ENCODE measurements at regions not wholly inside any gene's neighbourhood (a gene's known extent, or its start where the extent isn't known, plus 50 kb on each side); places are given as distances from the start of the nearest gene placed in this dataset.

DNA sequence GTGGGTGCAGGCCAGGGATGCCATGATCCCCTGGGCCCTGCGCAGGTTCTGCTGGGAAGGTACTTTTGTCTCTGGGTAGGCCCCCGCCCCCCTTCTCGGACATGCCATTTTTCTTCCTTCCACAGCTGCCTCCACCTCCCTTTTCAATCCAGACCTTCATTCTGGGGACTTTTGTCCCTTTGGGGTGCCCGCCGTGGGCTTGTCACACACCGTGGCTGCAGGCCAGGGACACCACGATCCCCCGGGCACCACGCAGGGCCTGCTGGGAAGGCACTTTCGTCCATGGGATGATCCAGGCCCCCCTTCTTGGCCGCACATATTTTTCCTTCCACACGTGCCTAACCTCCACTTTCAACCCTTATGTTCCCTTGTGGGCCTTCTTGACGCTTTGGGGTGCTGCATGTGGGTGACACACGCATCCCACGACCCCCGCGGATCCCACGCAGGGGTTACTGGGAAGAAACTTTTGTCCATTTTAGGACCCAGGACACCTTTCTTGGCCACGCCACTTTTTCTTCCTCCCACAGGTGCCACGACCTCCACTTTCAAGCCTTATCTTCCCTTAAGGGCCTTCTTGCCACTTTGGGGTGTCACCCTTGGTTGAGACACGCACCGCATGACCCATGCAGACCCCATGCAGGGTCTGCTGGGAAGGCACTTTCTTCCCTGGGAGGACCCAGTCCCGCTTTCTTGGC is 272.5 kb downstream of the ALG10 start:
- Histone ChIP-seq H3K9ac (ENCODE audit: low read depth in 1 of 3, low read length in 3 of 3) (no peak overlapping the region), H3K36me3 (ENCODE audit: control insufficient read depth in 3 of 3, insufficient read depth in 3 of 3, low read length in 3 of 3) (no peaks in the 10 kb centered on the region), H3K27ac (ENCODE audit: low read depth, low read length) (no peak overlapping the region), H3K9me3 (ENCODE audit: control insufficient read depth in 3 of 3, low read length in 3 of 3) (peaks cover 0 to 3% (median 0%) of the 10 kb centered on the region in 3 donors), H3K4me3 (ENCODE audit: low read length in 3 of 3) (no peak overlapping the region), H3K27me3 (ENCODE audit: control insufficient read depth in 3 of 3, insufficient read depth in 3 of 3, low read length in 3 of 3) (no peaks in the 10 kb centered on the region), H3K4me1 (ENCODE audit: control insufficient read depth in 3 of 3, insufficient read depth in 3 of 3, low read length in 3 of 3) (no peaks in the 10 kb centered on the region)

DNA sequence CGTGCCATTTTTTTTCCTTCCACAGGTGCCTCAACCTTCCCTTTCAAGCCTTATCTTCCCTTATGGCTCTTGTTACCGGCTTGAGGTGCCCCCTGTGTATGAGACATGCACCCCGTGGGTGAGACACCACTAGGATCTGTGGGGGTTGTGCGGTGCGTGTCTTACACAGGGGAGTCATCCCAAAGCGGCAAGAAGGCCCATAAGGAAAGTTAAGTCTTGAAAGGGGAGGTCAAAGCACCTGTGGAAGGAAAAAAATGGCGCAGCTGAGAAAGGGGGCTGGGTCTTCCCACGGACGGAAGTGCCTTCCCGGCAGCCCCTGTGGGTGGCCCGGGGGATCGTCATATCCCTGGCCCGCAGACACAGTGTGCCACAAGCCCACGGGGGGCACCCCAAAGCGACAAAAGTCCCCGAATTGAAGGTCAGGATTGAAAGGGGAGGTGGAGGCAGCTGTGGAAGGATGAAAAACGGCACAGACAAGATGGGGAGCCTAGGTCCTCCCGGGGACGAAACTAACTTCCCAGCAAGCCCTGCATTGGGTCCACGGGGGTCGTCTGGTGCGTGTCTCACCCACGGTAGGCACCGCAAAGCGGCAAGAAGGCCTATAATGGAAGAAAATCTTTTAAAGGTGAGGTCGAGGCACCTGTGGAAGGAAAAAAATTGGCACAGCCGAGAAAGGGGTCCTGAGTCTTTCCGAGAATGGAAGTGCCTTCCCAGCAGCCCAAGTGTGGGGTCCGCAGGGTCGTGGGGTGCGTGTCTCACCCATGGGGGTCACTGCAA is 273.3 kb downstream of the ALG10 start:
- Histone ChIP-seq H3K27me3 (ENCODE audit: control insufficient read depth in 3 of 3, insufficient read depth in 3 of 3, low read length in 3 of 3) (no peaks in the 10 kb centered on the region), H3K27ac (ENCODE audit: low read depth, low read length) (no peak overlapping the region), H3K36me3 (ENCODE audit: control insufficient read depth in 3 of 3, insufficient read depth in 3 of 3, low read length in 3 of 3) (no peaks in the 10 kb centered on the region), H3K4me3 (ENCODE audit: low read length in 3 of 3) (no peak overlapping the region), H3K4me1 (ENCODE audit: control insufficient read depth in 3 of 3, insufficient read depth in 3 of 3, low read length in 3 of 3) (no peaks in the 10 kb centered on the region), H3K9me3 (ENCODE audit: control insufficient read depth in 3 of 3, low read length in 3 of 3) (peaks cover 0 to 3% (median 3%) of the 10 kb centered on the region in 3 donors), H3K9ac (ENCODE audit: low read depth in 1 of 3, low read length in 3 of 3) (no peak overlapping the region)

DNA sequence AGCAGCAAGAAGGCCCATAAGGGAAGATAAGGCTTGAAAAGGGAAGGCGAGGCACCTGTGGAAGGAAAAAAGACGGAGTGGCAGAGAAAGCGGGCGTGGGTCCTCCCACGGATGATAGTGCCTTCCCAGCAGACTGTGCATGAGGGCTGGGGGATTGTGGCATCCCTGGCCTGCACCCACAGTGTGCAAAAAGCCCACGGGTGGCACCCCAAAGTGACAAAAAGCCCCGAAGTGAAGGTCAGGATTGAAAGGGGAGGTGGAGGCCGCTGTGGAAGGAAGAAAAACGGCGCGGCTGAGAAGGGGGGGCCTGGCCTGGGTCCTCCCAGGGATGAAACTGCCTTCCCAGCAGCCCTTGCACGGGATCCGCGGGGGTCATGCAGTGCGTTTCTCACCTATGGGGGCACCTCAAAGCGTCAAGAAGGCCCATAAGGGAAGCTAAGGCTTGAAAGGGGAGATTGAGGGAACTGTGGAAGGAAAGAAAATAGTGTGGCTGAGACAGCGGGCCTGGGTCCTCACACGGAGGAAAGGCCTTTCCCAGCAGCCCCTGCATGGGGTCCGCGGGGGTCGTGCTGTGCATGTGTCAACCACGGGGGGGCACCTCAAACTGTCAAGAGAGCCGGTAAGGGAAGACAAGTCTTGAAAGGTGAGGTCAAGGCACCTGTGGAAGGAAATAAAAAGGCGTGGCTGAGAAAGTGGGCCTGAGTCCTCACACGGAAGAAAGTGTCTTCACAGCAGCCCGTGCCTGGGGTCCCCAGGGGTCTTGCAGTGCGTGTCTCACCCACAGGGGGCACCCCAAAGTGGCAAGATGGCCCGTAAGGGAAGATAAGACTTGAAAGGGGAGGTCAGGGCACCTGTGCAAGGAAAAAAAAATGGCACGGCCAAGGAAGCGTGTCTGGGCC is 274.1 kb downstream of the ALG10 start:
- H3K9me3 ChIP-seq (ENCODE audit: control insufficient read depth in 3 of 3, low read length in 3 of 3): peaks cover 0 to 3% (median 3%) of the 10 kb centered on the region in 3 donors
- no peaks in the 10 kb centered on the region for H3K4me1 ChIP-seq (ENCODE audit: control insufficient read depth in 3 of 3, insufficient read depth in 3 of 3, low read length in 3 of 3)
- no peak overlapping the region for H3K9ac ChIP-seq (ENCODE audit: low read depth in 1 of 3, low read length in 3 of 3)
- H3K27me3 ChIP-seq (ENCODE audit: control insufficient read depth in 3 of 3, insufficient read depth in 3 of 3, low read length in 3 of 3): no peaks in the 10 kb centered on the region
- H3K27ac ChIP-seq (ENCODE audit: low read depth, low read length): no peak overlapping the region
- H3K36me3 ChIP-seq (ENCODE audit: control insufficient read depth in 3 of 3, insufficient read depth in 3 of 3, low read length in 3 of 3): no peaks in the 10 kb centered on the region
- H3K4me3 ChIP-seq (ENCODE audit: low read length in 3 of 3): no peak overlapping the region

DNA sequence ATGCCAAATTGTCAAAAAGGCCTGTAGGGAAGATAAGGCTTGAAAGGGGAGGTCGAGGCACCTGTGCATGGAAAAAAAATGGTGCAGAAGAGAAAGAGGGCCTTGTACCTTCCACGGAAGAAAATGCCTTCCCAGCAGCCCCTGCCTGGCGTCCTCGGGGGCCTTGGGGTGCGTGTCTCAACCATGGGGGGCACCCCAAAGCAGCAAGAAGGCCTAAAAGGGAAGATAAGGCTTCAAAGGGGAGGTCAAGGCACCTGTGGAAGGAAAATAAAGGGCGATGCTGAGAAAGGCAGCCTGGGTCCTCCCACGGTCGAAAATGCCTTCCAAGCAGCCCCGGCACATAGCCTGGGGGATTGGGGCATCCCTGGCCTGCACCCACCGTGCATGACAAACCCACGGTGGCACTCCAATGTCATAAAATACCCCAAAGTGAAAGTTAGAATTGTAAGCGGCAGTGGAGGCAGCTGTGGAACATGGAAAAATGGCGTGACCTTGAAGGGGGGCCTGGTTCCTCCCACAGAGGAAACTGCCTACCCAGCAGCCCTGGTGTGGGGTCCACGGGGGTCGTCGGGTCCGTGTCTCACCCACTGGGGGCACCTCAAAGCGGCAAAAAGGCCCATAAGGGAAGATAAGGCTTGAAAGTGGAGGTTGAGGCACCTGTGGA is 275.0 kb downstream of the ALG10 start:
- Histone ChIP-seq H3K9me3 (ENCODE audit: control insufficient read depth in 3 of 3, low read length in 3 of 3) (peaks cover 0 to 3% (median 3%) of the 10 kb centered on the region in 3 donors), H3K4me1 (ENCODE audit: control insufficient read depth in 3 of 3, insufficient read depth in 3 of 3, low read length in 3 of 3) (no peaks in the 10 kb centered on the region), H3K27ac (ENCODE audit: low read depth, low read length) (no peak overlapping the region), H3K4me3 (ENCODE audit: low read length in 3 of 3) (no peak overlapping the region), H3K9ac (ENCODE audit: low read depth in 1 of 3, low read length in 3 of 3) (no peak overlapping the region), H3K36me3 (ENCODE audit: control insufficient read depth in 3 of 3, insufficient read depth in 3 of 3, low read length in 3 of 3) (no peaks in the 10 kb centered on the region), H3K27me3 (ENCODE audit: control insufficient read depth in 3 of 3, insufficient read depth in 3 of 3, low read length in 3 of 3) (no peaks in the 10 kb centered on the region)

DNA sequence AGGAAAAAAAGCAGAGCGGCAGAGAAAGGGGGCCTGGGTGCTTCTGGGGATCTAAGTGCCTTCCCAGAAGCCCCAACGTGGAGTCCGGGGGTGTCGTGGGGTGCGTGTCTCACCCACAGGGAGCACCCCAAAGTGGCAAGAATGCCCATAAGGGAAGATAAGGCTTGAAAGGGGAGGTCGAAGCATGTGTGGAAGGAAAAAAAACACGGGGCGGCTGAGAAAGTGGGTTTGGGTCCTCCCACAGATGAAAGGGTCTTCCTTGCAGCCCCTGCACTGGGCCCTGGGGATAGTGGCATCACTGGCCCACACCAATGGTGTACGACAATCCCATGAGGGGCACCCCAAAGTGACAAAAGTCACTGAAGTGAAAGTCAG is 275.5 kb downstream of the ALG10 start:
- H3K27me3 ChIP-seq (ENCODE audit: control insufficient read depth in 3 of 3, insufficient read depth in 3 of 3, low read length in 3 of 3): no peaks in the 10 kb centered on the region
- H3K27ac ChIP-seq (ENCODE audit: low read depth, low read length): no peak overlapping the region
- no peaks in the 10 kb centered on the region for H3K36me3 ChIP-seq (ENCODE audit: control insufficient read depth in 3 of 3, insufficient read depth in 3 of 3, low read length in 3 of 3)
- H3K4me1 ChIP-seq (ENCODE audit: control insufficient read depth in 3 of 3, insufficient read depth in 3 of 3, low read length in 3 of 3): no peaks in the 10 kb centered on the region
- no peak overlapping the region for H3K4me3 ChIP-seq (ENCODE audit: low read length in 3 of 3)
- H3K9ac ChIP-seq (ENCODE audit: low read depth in 1 of 3, low read length in 3 of 3): no peak overlapping the region
- H3K9me3 ChIP-seq (ENCODE audit: control insufficient read depth in 3 of 3, low read length in 3 of 3): peaks cover 0 to 3% (median 3%) of the 10 kb centered on the region in 3 donors

DNA sequence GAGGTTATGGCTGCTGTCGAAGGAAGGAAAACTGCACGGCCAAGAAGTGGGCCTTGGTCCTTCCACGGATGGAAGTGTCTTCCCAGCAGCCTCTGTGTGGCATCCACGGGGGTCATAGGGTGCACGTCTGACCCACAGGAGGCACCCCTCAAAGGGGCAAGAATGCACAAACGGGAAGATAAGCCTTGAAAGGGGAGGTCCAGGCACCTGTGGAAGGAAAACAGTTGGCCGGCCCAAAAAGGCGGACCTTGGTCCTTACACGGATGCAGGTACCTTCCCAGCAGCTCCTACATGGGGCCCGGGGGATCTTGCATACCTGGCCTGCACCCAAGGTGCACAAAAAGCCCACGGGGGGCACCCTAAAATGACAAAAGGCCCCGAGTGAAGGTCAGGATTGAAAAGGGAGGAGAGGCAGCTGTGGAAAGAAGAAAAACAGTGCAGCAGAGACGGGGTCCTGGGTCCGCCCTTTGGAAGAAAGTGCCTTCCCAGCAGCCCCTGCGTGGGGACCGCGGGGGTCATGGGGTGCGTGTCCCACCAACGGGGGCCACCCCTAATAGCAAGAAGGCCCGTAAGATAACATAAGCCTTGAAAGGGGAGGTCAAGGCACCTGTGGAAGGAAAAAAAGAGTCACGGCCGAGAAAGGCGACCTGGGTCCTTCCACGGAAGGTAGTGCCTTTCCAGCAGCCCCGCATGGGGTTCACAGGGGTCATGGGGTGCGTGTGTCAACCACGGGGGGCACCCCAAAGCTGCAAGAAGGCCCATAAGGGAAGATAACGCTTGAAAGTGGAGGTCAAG is 276.1 kb downstream of the ALG10 start:
- no peak overlapping the region for H3K27ac ChIP-seq (ENCODE audit: low read depth, low read length)
- H3K36me3 ChIP-seq (ENCODE audit: control insufficient read depth in 3 of 3, insufficient read depth in 3 of 3, low read length in 3 of 3): no peaks in the 10 kb centered on the region
- H3K4me3 ChIP-seq (ENCODE audit: low read length in 3 of 3): no peak overlapping the region
- H3K9me3 ChIP-seq (ENCODE audit: control insufficient read depth in 3 of 3, low read length in 3 of 3): peaks cover 0 to 6% (median 3%) of the 10 kb centered on the region in 3 donors
- no peaks in the 10 kb centered on the region for H3K4me1 ChIP-seq (ENCODE audit: control insufficient read depth in 3 of 3, insufficient read depth in 3 of 3, low read length in 3 of 3)
- no peaks in the 10 kb centered on the region for H3K27me3 ChIP-seq (ENCODE audit: control insufficient read depth in 3 of 3, insufficient read depth in 3 of 3, low read length in 3 of 3)
- H3K9ac ChIP-seq (ENCODE audit: low read depth in 1 of 3, low read length in 3 of 3): no peak overlapping the region

DNA sequence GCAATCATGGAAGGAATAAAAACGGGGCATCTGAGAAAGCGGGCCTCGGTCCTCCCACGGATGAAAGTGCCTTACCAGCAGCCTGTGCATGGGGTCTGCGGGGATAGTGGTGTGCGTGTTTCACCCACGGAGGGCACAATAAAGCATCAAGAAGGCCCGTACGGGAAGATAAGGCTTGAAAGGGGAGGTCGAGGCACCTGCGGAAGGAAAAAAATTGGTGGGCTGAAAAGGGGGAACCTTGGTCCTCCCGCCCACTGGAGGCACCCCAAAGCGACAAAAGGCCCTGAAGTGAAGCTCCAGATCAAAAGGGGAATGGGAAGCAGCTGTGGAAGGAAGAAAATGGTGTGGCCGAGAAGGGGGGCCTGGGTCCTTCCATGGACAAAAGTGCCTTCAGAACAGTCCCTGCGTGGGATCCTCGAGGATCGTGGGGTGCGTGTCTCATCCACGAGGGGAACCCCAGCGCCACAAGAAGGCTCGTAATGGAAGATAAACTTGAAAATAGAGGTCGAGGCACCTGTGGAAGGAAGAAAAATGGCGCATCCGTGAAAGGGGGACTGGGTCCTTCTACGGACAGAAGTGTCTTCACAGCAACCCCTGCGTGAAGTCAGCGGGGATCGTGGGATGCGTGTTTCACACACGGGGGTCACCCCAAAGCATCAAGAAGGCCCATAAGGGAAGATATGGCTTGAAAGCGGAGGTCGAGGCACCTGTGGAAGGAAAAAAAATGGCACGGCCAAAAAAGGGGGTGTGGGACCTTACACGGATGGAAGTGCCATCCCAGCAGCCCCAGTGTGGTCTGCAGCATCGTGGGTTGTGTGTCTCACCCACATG is 276.9 kb downstream of the ALG10 start:
- H3K9me3 ChIP-seq (ENCODE audit: control insufficient read depth in 3 of 3, low read length in 3 of 3): peaks cover 0 to 6% (median 3%) of the 10 kb centered on the region in 3 donors
- H3K9ac ChIP-seq (ENCODE audit: low read depth in 1 of 3, low read length in 3 of 3): no peak overlapping the region
- H3K4me1 ChIP-seq (ENCODE audit: control insufficient read depth in 3 of 3, insufficient read depth in 3 of 3, low read length in 3 of 3): no peaks in the 10 kb centered on the region
- H3K27ac ChIP-seq (ENCODE audit: low read depth, low read length): no peak overlapping the region
- no peaks in the 10 kb centered on the region for H3K36me3 ChIP-seq (ENCODE audit: control insufficient read depth in 3 of 3, insufficient read depth in 3 of 3, low read length in 3 of 3)
- H3K4me3 ChIP-seq (ENCODE audit: low read length in 3 of 3): no peak overlapping the region
- H3K27me3 ChIP-seq (ENCODE audit: control insufficient read depth in 3 of 3, insufficient read depth in 3 of 3, low read length in 3 of 3): no peaks in the 10 kb centered on the region

DNA sequence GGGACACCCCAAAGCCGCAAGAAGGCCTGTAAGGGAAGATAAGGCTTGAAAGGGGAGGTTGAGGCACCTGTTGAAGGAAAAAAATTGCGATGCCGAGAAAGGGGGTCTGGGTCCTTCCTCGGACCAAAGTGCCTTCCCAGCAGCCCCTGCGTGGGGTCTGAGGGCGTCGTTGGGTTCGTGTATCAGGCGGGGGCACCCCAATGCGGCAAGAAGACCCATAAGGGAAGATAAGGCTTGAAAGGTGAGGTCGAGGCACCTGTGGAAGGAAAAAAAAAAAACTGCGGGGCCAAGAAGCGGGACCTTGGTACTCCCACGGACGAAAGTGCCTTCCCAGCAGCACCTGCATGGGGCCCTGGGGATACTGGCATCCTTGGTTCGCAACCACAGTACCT is 277.5 kb downstream of the ALG10 start:
- Histone ChIP-seq H3K4me3 (ENCODE audit: low read length in 3 of 3) (no peak overlapping the region), H3K9me3 (ENCODE audit: control insufficient read depth in 3 of 3, low read length in 3 of 3) (peaks cover 0 to 6% (median 3%) of the 10 kb centered on the region in 3 donors), H3K27me3 (ENCODE audit: control insufficient read depth in 3 of 3, insufficient read depth in 3 of 3, low read length in 3 of 3) (no peaks in the 10 kb centered on the region), H3K4me1 (ENCODE audit: control insufficient read depth in 3 of 3, insufficient read depth in 3 of 3, low read length in 3 of 3) (no peaks in the 10 kb centered on the region), H3K27ac (ENCODE audit: low read depth, low read length) (no peak overlapping the region), H3K9ac (ENCODE audit: low read depth in 1 of 3, low read length in 3 of 3) (no peak overlapping the region), H3K36me3 (ENCODE audit: control insufficient read depth in 3 of 3, insufficient read depth in 3 of 3, low read length in 3 of 3) (no peaks in the 10 kb centered on the region)

Measured in skeletal muscle tissue (tissue), 3 donors.